Endothelial cell of umbilical vein (primary cell): ENCODE measurements at regions not wholly inside any gene's neighbourhood (a gene's known extent, or its start where the extent isn't known, plus 50 kb on each side); places are given as distances from the start of the nearest gene placed in this dataset.

Experiments
- BruUV-seq: library from RNA; stranded (reverse); fragments of 400-500 nt; replicated peaks from 2 replicates; lab custom pipeline; 2021; lab: Mats Ljungman, UMichigan
- CTCF ChIA-PET: fragments of 300-600, 350-600 bp; sonication (Branson Sonifier 250); formaldehyde crosslinking; loops from one replicate; lab custom pipeline; 2021; ENCODE audit warnings: antibody characterized with exemption, inconsistent platforms; lab: Charles Lee
- POLR2A ChIA-PET: fragments of 300-600, 350-600 bp; sonication (Branson Sonifier 250); formaldehyde crosslinking; loops from one replicate; lab custom pipeline; 2021; ENCODE audit warnings: antibody characterized with exemption, inconsistent platforms; lab: Charles Lee
- DNase-seq: peaks from one replicate; pipeline ENCODE4 v3.0.0-alpha.2; 2011; ENCODE audit warnings: low read depth, low spot score
- FAIRE-seq: peaks from 2 replicates; lab custom pipeline; 2011; peaks lifted over from hg19 to GRCh38; lab: Jason Lieb, UNC
- H2AFZ ChIP-seq: 2 replicates; pipeline ENCODE4 v1.6.0; 2012; ENCODE audit warnings: low read depth, low read length, control low read depth, inconsistent platforms
- H3K27ac ChIP-seq: 2 replicates; pipeline ENCODE4 v1.5.1; 2011; ENCODE audit warnings: low read depth, mild to moderate bottlenecking, control low read depth, low read length, moderate library complexity; ENCODE audit not compliant: insufficient read depth
- H3K27me3 ChIP-seq, 2 experiments: 2 replicates each; pipeline versions ENCODE4 v1.6.0 to v1.6.1; 2011; ENCODE audit warnings: low read length in 2 of 2, mixed read lengths in 1 of 2; ENCODE audit not compliant: control insufficient read depth in 2 of 2, insufficient read depth in 2 of 2
- H3K36me3 ChIP-seq, 2 experiments: 2 replicates in 1 of 2; 3 replicates in 1 of 2; pipeline ENCODE4 v1.5.1; 2011; ENCODE audit warnings: low read length in 2 of 2, mild to moderate bottlenecking in 1 of 2, moderate library complexity in 1 of 2; ENCODE audit not compliant: control insufficient read depth in 2 of 2, insufficient read depth in 2 of 2; ENCODE audit errors: extremely low read depth in 1 of 2
- H3K4me1 ChIP-seq: 3 replicates; pipeline ENCODE4 v1.5.1; 2011; ENCODE audit warnings: mild to moderate bottlenecking, low read length; ENCODE audit not compliant: control insufficient read depth, insufficient read depth; ENCODE audit errors: extremely low read depth
- H3K4me2 ChIP-seq: 2 replicates; pipeline ENCODE4 v1.6.1; 2011; ENCODE audit warnings: low read length, control low read depth, mixed read lengths; ENCODE audit not compliant: insufficient read depth
- H3K4me3 ChIP-seq, 3 experiments: fragments of 200-600 bp in 1 of 3; sonication (generic), shearing (Covaris generic) in 1 of 3; replicated peaks in 1 of 3; 2 replicates each; pipeline ENCODE4 v1.5.1; 2011 to 2016; ENCODE audit warnings: control low read depth in 3 of 3, low read length in 3 of 3, mild to moderate bottlenecking in 2 of 3, inconsistent platforms in 1 of 3, low read depth in 1 of 3, moderate library complexity in 1 of 3; ENCODE audit not compliant: insufficient read depth in 1 of 3
- H3K79me2 ChIP-seq: 2 replicates; pipeline ENCODE4 v1.6.0; 2012; ENCODE audit warnings: low read length, inconsistent platforms; ENCODE audit not compliant: control insufficient read depth, insufficient read depth
- H3K9ac ChIP-seq: replicated peaks from 2 replicates; pipeline ENCODE3; 2011; ENCODE audit warnings: low read length, control low read depth; ENCODE audit not compliant: insufficient read depth; ENCODE audit errors: extremely low read depth
- H3K9me1 ChIP-seq: replicated peaks from 3 replicates; pipeline ENCODE4 v1.6.0; 2011; ENCODE audit warnings: mild to moderate bottlenecking, low read length; ENCODE audit not compliant: control insufficient read depth, insufficient read depth; ENCODE audit errors: extremely low read depth
- H3K9me3 ChIP-seq: replicated peaks from 2 replicates; pipeline ENCODE4 v1.5.1; 2012; ENCODE audit warnings: low read length, inconsistent platforms; ENCODE audit not compliant: control insufficient read depth, insufficient read depth
- H4K20me1 ChIP-seq: replicated peaks from 2 replicates; pipeline ENCODE3; 2011; ENCODE audit warnings: mild to moderate bottlenecking, low read length; ENCODE audit not compliant: control insufficient read depth, insufficient read depth; ENCODE audit errors: extremely low read depth
- CTCF ChIP-seq, 2 donors: IDR thresholded peaks; 1 replicate in 1 of 2; 2 replicates in 1 of 2; pipeline ENCODE4 v1.5.1; 2011; ENCODE audit warnings: low read length in 2 of 2, mild to moderate bottlenecking in 2 of 2, moderate library complexity in 2 of 2, control low read depth in 1 of 2, inconsistent platforms in 1 of 2, low read depth in 1 of 2; ENCODE audit not compliant: insufficient read depth in 1 of 2; ENCODE audit errors: extremely low read depth in 1 of 2
- EZH2 ChIP-seq: IDR thresholded peaks from 2 replicates; pipeline ENCODE4 v1.6.1; 2012; ENCODE audit warnings: borderline replicate concordance, low read depth, mild to moderate bottlenecking, moderate library complexity, low read length, inconsistent platforms; ENCODE audit not compliant: severe bottlenecking
- FOS ChIP-seq: IDR thresholded peaks from 2 replicates; pipeline ENCODE4 v1.6.1; 2011; ENCODE audit warnings: mild to moderate bottlenecking, low read length, moderate library complexity, borderline replicate concordance; ENCODE audit not compliant: insufficient read depth
- GATA2 ChIP-seq: IDR thresholded peaks from 2 replicates; pipeline ENCODE4 v1.7.0; 2011; ENCODE audit warnings: low read depth, mild to moderate bottlenecking, moderate library complexity, mixed read lengths, low read length; ENCODE audit not compliant: insufficient read length, insufficient read depth
- JUN ChIP-seq: IDR thresholded peaks from 2 replicates; pipeline ENCODE4 v1.6.1; 2011; ENCODE audit warnings: borderline replicate concordance, low read depth; ENCODE audit not compliant: insufficient read length, insufficient read depth
- MAX ChIP-seq: IDR thresholded peaks from 2 replicates; pipeline ENCODE4 v1.6.1; 2011; ENCODE audit not compliant: insufficient read depth, insufficient read length
- MYC ChIP-seq: IDR thresholded peaks from one replicate; pipeline ENCODE4 v1.6.1; 2011; ENCODE audit warnings: mild to moderate bottlenecking, low read depth, low read length
- POLR2A ChIP-seq: IDR thresholded peaks from 2 replicates; pipeline ENCODE4 v1.6.1; 2012; ENCODE audit warnings: low read depth, mild to moderate bottlenecking, control low read depth, low read length
- POLR2AphosphoS5 ChIP-seq: IDR thresholded peaks from 2 replicates; pipeline ENCODE4 v1.6.1; 2012; ENCODE audit warnings: low read depth, mild to moderate bottlenecking, control low read depth, low read length, moderate library complexity; ENCODE audit not compliant: insufficient read depth
- dilution Hi-C: fragments of 300-500 bp; cut with MboI; formaldehyde crosslinking; loops from one replicate; pipeline ENCODE4 v1.15.0; 2019; ENCODE audit warnings: low sequenced_read_pairs; ENCODE audit not compliant: extremely low pct_ligation_motif_present
- intact Hi-C: fragments of 100-400 bp; cut with micrococcal nuclease; formaldehyde crosslinking; loops from one replicate; pipeline ENCODE4 v1.10.0; 2022

GRCh38 chr14:104302794-104303405 lies 164.5 kb downstream of the KIF26A start:
- intact Hi-C loops (no loop called here), dilution Hi-C loops (no loop called here)
- Histone ChIP-seq H3K36me3 (no peaks in the 10 kb centered on the region), H3K79me2 (no peaks in the 10 kb centered on the region), H3K9me1 (no peaks in the 10 kb centered on the region), H3K27ac (no peak overlapping the region), H3K4me3 (no peak overlapping the region), H2AFZ (no peak overlapping the region), H3K4me2 (no peak overlapping the region), H3K27me3 (no peaks in the 10 kb centered on the region), H4K20me1 (no peaks in the 10 kb centered on the region), H3K9ac (no peak overlapping the region), H3K4me1 (no peaks in the 10 kb centered on the region), H3K9me3 (no peaks in the 10 kb centered on the region)
- TF ChIP-seq EZH2 (no peak), CTCF (IDR thresholded peaks at IDR 0.05; ENCODE audit: extremely low read depth in 1 of 2, insufficient read depth in 1 of 2, low read depth in 1 of 2, low read length in 2 of 2) (no peak), FOS (no peak)
- BruUV-seq = no TSS peak
- CTCF ChIA-PET = interaction anchor here (1.2 kb wide), 1 partner anchor 261 kb away, joined by 4 read pairs; no protein-coding TSS in a partner anchor
- no peak for DNase-seq
- POLR2A ChIA-PET = no interaction called here
- FAIRE-seq = no peak

GRCh38 chr14:104303705-104304425 lies 165.5 kb downstream of the KIF26A start:
- H3K27ac ChIP-seq = no peak overlapping the region
- TF ChIP-seq CTCF (IDR thresholded peaks at IDR 0.05; ENCODE audit: extremely low read depth in 1 of 2, insufficient read depth in 1 of 2, low read depth in 1 of 2, low read length in 2 of 2) = no peak
- TF ChIP-seq POLR2AphosphoS5 = no peak
- TF ChIP-seq MYC = no peak
- TF ChIP-seq JUN = no peak
- TF ChIP-seq EZH2 = no peak
- TF ChIP-seq MAX = no peak
- no peak for TF ChIP-seq GATA2
- TF ChIP-seq POLR2A = no peak
- no peak for TF ChIP-seq FOS
- no peak overlapping the region for H3K9ac ChIP-seq
- no peaks in the 10 kb centered on the region for H3K79me2 ChIP-seq
- POLR2A ChIA-PET = no interaction called here
- CTCF ChIA-PET = interaction anchor here (1.2 kb wide), 1 partner anchor 260 kb away, joined by 4 read pairs; no protein-coding TSS in a partner anchor
- FAIRE-seq (no peak), DNase-seq (no peak)
- H3K4me1 ChIP-seq = no peaks in the 10 kb centered on the region
- BruUV-seq = no TSS peak
- no peak overlapping the region for H2AFZ ChIP-seq
- dilution Hi-C loops (no loop called here), intact Hi-C loops (no loop called here)
- no peaks in the 10 kb centered on the region for H3K36me3 ChIP-seq
- H3K4me2 ChIP-seq = no peak overlapping the region
- H3K9me1 ChIP-seq = no peaks in the 10 kb centered on the region
- H3K4me3 ChIP-seq = no peak overlapping the region
- H3K9me3 ChIP-seq = no peaks in the 10 kb centered on the region
- no peaks in the 10 kb centered on the region for H3K27me3 ChIP-seq
- H4K20me1 ChIP-seq = no peaks in the 10 kb centered on the region
